ENCODE measurements at regions not wholly inside any gene's neighbourhood (a gene's known extent, or its start where the extent isn't known, plus 50 kb on each side); places are given as distances from the start of the nearest gene placed in this dataset.
"Not testable (repeated sequence)": the region's sequence is repeated elsewhere in the genome, so short reads cannot be mapped to it uniquely, and the experiment has no call there.

DNA sequence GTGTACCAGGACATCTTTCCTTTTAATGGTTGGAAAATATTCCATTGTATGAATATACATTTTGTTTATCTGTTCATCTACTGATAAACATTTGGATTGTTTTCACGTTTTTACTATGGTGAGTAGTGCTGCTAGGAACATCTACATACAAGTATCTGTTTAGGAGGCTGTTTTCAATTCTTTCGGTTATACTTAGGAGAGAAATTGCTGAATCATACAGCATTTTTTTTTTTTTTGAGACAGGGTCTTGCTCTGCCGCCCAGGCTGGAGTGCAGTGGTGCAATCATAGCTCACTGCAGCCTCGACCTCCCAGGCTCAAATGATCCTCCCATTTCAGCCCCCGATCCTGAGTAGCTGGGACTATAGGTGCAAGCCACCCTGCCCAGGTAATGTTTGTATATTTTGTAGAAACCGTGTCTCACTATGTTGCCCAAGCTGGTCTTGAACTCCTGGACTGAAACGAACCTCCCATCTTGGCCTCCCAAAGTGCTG is 122.9 kb downstream of the CRLF3 start:
- no peak for TF ChIP-seq POLR2AphosphoS5 (IDR thresholded peaks at IDR 0.05)
- no peak for TF ChIP-seq POLR2A (IDR thresholded peaks at IDR 0.05)
- no peak for TF ChIP-seq CTCF (IDR thresholded peaks at IDR 0.05 in 8 of 11, conservative IDR thresholded peaks at IDR 0.05 in 3 of 11)
- Histone ChIP-seq H3K36me3 (no peaks in the 10 kb centered on the region), H3K27ac (no peak overlapping the region), H3K4me3 (no peak overlapping the region), H3K9me3 (no peaks in the 10 kb centered on the region), H3K27me3 (replicated peaks in 1 of 7) (peaks cover 0 to 66% (median 9%) of the 10 kb centered on the region in 7 donors), H3K4me1 (peaks cover 0 to 27% (median 15%) of the 10 kb centered on the region in 6 donors)
- 45 to 55% (median 51%) methylated on average over 7 of the region's 7 CpGs for WGBS, 5 donors
- DNase-seq = no peak
- intact Hi-C loops (cut with DNase I; ENCODE audit: low total_unique reads) = no loop called here

DNA sequence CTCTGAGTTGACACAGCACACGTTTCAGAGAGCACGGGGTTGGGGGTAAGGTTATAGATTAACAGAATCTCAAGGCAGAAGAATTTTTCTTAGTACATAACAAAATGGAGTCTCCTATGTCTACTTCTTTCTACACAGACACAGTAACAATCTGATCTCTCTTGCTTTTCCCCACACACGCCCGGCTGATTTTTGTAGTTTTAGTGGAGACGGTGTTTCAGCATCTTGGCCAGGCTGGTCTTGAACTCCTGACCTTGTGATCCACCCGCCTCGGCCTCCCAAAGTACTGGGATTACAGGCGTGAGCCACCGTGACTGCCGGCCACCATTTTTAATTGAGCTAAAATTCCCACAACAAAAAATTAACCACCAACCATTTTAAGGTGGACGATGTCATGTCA is 123.7 kb downstream of the CRLF3 start:
- intact Hi-C loops (cut with DNase I; ENCODE audit: low total_unique reads); H3K36me3 ChIP-seq: not testable (repeated sequence)

DNA sequence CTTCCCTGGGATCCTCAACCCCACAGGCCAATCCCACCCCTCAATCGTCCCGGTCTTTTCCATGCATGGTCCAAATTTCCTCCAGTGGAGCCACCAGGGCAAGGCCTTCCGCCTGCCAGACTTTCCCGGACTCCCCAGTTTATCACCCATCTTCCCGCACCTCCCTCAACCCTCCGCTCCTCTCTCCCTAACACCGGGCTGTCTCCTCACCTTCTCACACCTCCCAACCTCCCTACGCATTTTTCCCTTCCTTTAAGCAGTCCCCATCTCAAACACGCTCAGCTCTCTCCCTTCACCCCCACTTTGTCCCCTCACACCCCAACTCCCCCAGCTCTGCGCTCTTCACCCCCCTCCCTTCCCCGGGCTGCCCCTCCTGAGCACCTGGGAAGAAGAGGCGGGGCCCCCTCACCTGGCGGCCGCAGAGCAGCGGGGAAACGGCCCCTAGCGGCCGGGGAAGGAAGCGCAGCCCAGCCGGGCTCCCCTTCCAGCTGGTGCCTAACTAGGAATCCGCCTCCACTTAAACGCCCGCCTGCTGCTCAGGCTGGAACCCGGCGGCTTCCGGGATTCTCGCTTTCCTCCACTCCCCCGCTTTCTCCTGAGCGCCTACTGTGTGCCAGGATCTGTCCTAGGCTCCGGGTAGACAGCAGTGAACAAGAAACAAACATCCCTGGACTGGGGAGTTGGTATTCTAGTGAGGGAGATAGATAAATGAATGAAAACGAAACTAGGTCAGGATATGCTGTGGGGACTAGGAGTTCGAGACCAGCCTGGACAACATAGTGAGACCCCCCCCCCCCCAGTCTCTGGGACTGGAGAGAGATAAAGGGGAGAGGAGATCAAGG is 126.7 kb downstream of the CRLF3 start:
- TF ChIP-seq CTCF (IDR thresholded peaks at IDR 0.05 in 8 of 11, conservative IDR thresholded peaks at IDR 0.05 in 3 of 11) (peak; percentile 68 to 96 (median 91)), POLR2AphosphoS5 (IDR thresholded peaks at IDR 0.05) (peak in 2 of 3 donors; percentile 18 to 50)
- H3K36me3 ChIP-seq; H3K9me3 ChIP-seq; intact Hi-C loops (cut with DNase I; ENCODE audit: low total_unique reads); H3K27ac ChIP-seq: not testable (repeated sequence)
- Histone ChIP-seq H3K27me3 (replicated peaks in 1 of 7) (peaks cover 0 to 51% (median 13%) of the 10 kb centered on the region in 7 donors), H3K4me3 (peak overlapping the region in 4 of 8 donors; percentile 17 to 58 (median 26)), H3K4me1 (peaks cover 0 to 25% (median 15%) of the 10 kb centered on the region in 6 donors)
- peak; percentile 93 for DNase-seq
- 7 to 9% (median 7%) methylated on average over 31 to 32 of the region's 32 CpGs for WGBS, 5 donors

More for the DNA sequence above, 123.7 kb downstream of the CRLF3 start:
- not testable (repeated sequence) for H3K9me3 ChIP-seq, H3K27ac ChIP-seq, H3K4me3 ChIP-seq, DNase-seq
- H3K4me1 ChIP-seq = peaks cover 0 to 20% (median 9%) of the 10 kb centered on the region in 6 donors
- peaks cover 0 to 59% (median 9%) of the 10 kb centered on the region in 7 donors for H3K27me3 ChIP-seq (replicated peaks in 1 of 7)
- 70 to 86% (median 75%) methylated on average over 9 of the region's 11 CpGs for WGBS, 5 donors

- WGBS, 5 donors = 92 to 99% (median 97%) methylated on average over 5 of the region's 5 CpGs
- peaks cover 0 to 25% (median 15%) of the 10 kb centered on the region in 6 donors for H3K4me1 ChIP-seq
These were observed 128.3 kb downstream of the CRLF3 start for GRCh38 chr17:30696234-30696633.

GRCh38 chr17:30695265-30695811 is 129.2 kb downstream of the CRLF3 start:
- H3K27ac ChIP-seq; H3K9me3 ChIP-seq; DNase-seq; H3K4me3 ChIP-seq; H3K36me3 ChIP-seq; intact Hi-C loops (cut with DNase I; ENCODE audit: low total_unique reads): not testable (repeated sequence)
- peaks cover 0 to 25% (median 15%) of the 10 kb centered on the region in 6 donors for H3K4me1 ChIP-seq
- 27 to 75% (median 46%) methylated on average over 1 of the region's 1 CpG for WGBS, 5 donors
- peaks cover 0 to 37% (median 4%) of the 10 kb centered on the region in 7 donors for H3K27me3 ChIP-seq (replicated peaks in 1 of 7)

More at GRCh38 chr17:30696234-30696633, 128.3 kb downstream of the CRLF3 start:
- H3K27me3 ChIP-seq (replicated peaks in 1 of 7) = peaks cover 0 to 42% (median 8%) of the 10 kb centered on the region in 7 donors
- no peaks in the 10 kb centered on the region for H3K36me3 ChIP-seq
- no peak for DNase-seq
- intact Hi-C loops (cut with DNase I; ENCODE audit: low total_unique reads) = no loop called here
- H3K9me3 ChIP-seq = no peaks in the 10 kb centered on the region
- H3K27ac ChIP-seq = no peak overlapping the region
- H3K4me3 ChIP-seq = no peak overlapping the region
- TF ChIP-seq POLR2A (IDR thresholded peaks at IDR 0.05) = no peak
- no peak for TF ChIP-seq POLR2AphosphoS5 (IDR thresholded peaks at IDR 0.05)
- TF ChIP-seq CTCF (IDR thresholded peaks at IDR 0.05 in 8 of 11, conservative IDR thresholded peaks at IDR 0.05 in 3 of 11) = no peak
